K562 (cell line): ENCODE measurements at regions not wholly inside any gene's neighbourhood (a gene's known extent, or its start where the extent isn't known, plus 50 kb on each side); places are given as distances from the start of the nearest gene placed in this dataset.

Experiments
- ATAC-seq: fragments of 200-7000 bp; cut with Tn5 transposase; 3 replicates; pipeline ENCODE4 v1.9.1; 2020; ENCODE audit warnings: moderate library complexity
- BruUV-seq: library from RNA; stranded (reverse); fragments of 400-500 nt; replicated peaks from 2 replicates; lab custom pipeline; 2021; lab: Mats Ljungman, UMichigan
- CTCF ChIA-PET: fragments of 300-600 bp; formaldehyde crosslinking; extraction: SDS; loops from one replicate; lab custom pipeline; 2021; ENCODE audit warnings: low intra/inter-chr PET ratio; lab: Yijun Ruan, JAX
- POLR2A ChIA-PET: fragments of 300-600, 350-650 bp; sonication (Branson Sonifier 250); formaldehyde crosslinking; extraction: SDS; loops from one replicate; lab custom pipeline; 2021; ENCODE audit warnings: antibody characterized with exemption, inconsistent platforms; lab: Yijun Ruan, JAX
- DNase-seq, 4 experiments: peaks; one replicate each; pipeline versions ENCODE4 v3.0.0 to v3.0.0-alpha.2; 2011 to 2018; ENCODE audit warnings: low spot score in 3 of 4, mixed read lengths in 3 of 4; ENCODE audit errors: extremely low read depth in 1 of 4
- FAIRE-seq: peaks from 2 replicates; lab custom pipeline; 2011; peaks lifted over from hg19 to GRCh38; lab: Jason Lieb, UNC
- H2AFZ ChIP-seq: 2 replicates; pipeline ENCODE4 v1.6.0; 2011; ENCODE audit warnings: low read depth, low read length, control low read depth, inconsistent platforms
- H3K27ac ChIP-seq: fragments of 200-600 bp; 3 replicates; pipeline ENCODE4 v1.8.0; 2011; ENCODE audit warnings: low read depth, mild to moderate bottlenecking, control low read depth, inconsistent platforms, low read length, moderate library complexity, mixed read lengths; ENCODE audit errors: extremely low read depth
- H3K27me3 ChIP-seq, 2 experiments: fragments of 300-600 bp in 1 of 2; 2 replicates in 1 of 2; 3 replicates in 1 of 2; pipeline versions ENCODE4 v1.6.0 to v1.8.0; 2011; ENCODE audit warnings: inconsistent platforms in 2 of 2, low read length in 2 of 2, mild to moderate bottlenecking in 1 of 2, mixed read lengths in 1 of 2, moderate library complexity in 1 of 2; ENCODE audit not compliant: control insufficient read depth in 2 of 2, insufficient read depth in 2 of 2
- H3K36me3 ChIP-seq: fragments of 300-600 bp; 3 replicates; pipeline ENCODE4 v1.8.0; 2011; ENCODE audit warnings: mild to moderate bottlenecking, low read length, inconsistent platforms; ENCODE audit not compliant: control insufficient read depth, insufficient read depth
- H3K4me1 ChIP-seq, 2 experiments: fragments of 200-600 bp in 1 of 2; replicated peaks in 1 of 2; 2 replicates in 1 of 2; 3 replicates in 1 of 2; pipeline versions ENCODE4 v1.5.1 to v1.8.0; 2011; ENCODE audit warnings: inconsistent platforms in 2 of 2, low read length in 2 of 2, mild to moderate bottlenecking in 1 of 2, mixed read lengths in 1 of 2, moderate library complexity in 1 of 2; ENCODE audit not compliant: control insufficient read depth in 2 of 2, insufficient read depth in 2 of 2
- H3K4me2 ChIP-seq: 2 replicates; pipeline ENCODE4 v1.6.1; 2011; ENCODE audit warnings: low read length, control low read depth, inconsistent platforms, mixed read lengths; ENCODE audit not compliant: insufficient read depth
- H3K4me3 ChIP-seq: fragments of 200-600 bp; sonication (generic), shearing (Covaris generic); 2 replicates; pipeline ENCODE4 v1.5.1; 2016; ENCODE audit warnings: control low read depth, inconsistent platforms
- H3K79me2 ChIP-seq: fragments of 200-600 bp; 3 replicates; pipeline ENCODE4 v1.8.0; 2011; ENCODE audit warnings: low read length, inconsistent platforms; ENCODE audit not compliant: control insufficient read depth, insufficient read depth
- H3K9ac ChIP-seq, 2 experiments: 2 replicates each; pipeline versions ENCODE4 v1.6.0 to v1.6.1; 2011; ENCODE audit warnings: low read depth in 2 of 2, low read length in 2 of 2, control low read depth in 1 of 2, inconsistent platforms in 1 of 2, mild to moderate bottlenecking in 1 of 2, mixed read lengths in 1 of 2; ENCODE audit not compliant: insufficient read depth in 1 of 2
- H3K9me1 ChIP-seq: one replicate; pipeline ENCODE4 v1.6.0; 2011; ENCODE audit warnings: inconsistent platforms, mild to moderate bottlenecking, low read length, moderate library complexity; ENCODE audit not compliant: control insufficient read depth, insufficient read depth
- H3K9me3 ChIP-seq: replicated peaks from 2 replicates; pipeline ENCODE4 v1.5.1; 2011; ENCODE audit warnings: low read depth, low read length, inconsistent platforms; ENCODE audit not compliant: control insufficient read depth, insufficient read depth
- H4K20me1 ChIP-seq: replicated peaks from 2 replicates; pipeline ENCODE4 v1.6.1; 2011; ENCODE audit warnings: low read length, inconsistent platforms, mixed read lengths; ENCODE audit not compliant: control insufficient read depth, insufficient read depth
- FOXJ3 ChIP-seq: sonication (generic); formaldehyde crosslinking; IDR thresholded peaks from 2 replicates; pipeline ENCODE4 v1.4.0; 2020; ENCODE audit warnings: mild to moderate bottlenecking, missing genetic modification reagents
- ILF3 ChIP-seq: fragments of 450-650 bp; IDR thresholded peaks from 2 replicates; pipeline ENCODE4 v1.6.1; 2018; ENCODE audit warnings: antibody characterized with exemption, mild to moderate bottlenecking, moderate library complexity, borderline replicate concordance
- NELFE ChIP-seq: IDR thresholded peaks from 2 replicates; pipeline ENCODE4 v1.6.1; 2011; ENCODE audit warnings: mild to moderate bottlenecking; ENCODE audit not compliant: insufficient read depth, insufficient read length
- STAT5A ChIP-seq: IDR thresholded peaks from 2 replicates; pipeline ENCODE4 v1.6.1; 2012; ENCODE audit warnings: low read length, inconsistent platforms, borderline replicate concordance
- ZBED1 ChIP-seq: IDR thresholded peaks from 2 replicates; pipeline ENCODE4 v1.6.1; 2014
- in situ Hi-C: fragments of 300-500 bp; cut with MboI; formaldehyde crosslinking; loops from 4 replicates; pipeline ENCODE4 v1.15.0; 2018; ENCODE audit warnings: inconsistent platforms, mixed read lengths
- intact Hi-C: fragments of 100-400 bp; cut with micrococcal nuclease; formaldehyde crosslinking; loops from 2 replicates; pipeline ENCODE4 v1.14.2; 2022
- TF ChIP-seq, protein P1 (sequence below): fragments of 200-600 bp; sonication (generic); IDR thresholded peaks from one replicate; pipeline ENCODE4 v1.6.1; 2012; ENCODE audit warnings: mild to moderate bottlenecking, low read depth, low read length, inconsistent platforms
- TF ChIP-seq, protein P2 (sequence below), 3 experiments: fragments of 200-800 bp in 1 of 3; sonication (Bioruptor generic) in 1 of 3; sonication (generic) in 1 of 3; formaldehyde crosslinking in 1 of 3; IDR thresholded peaks; 2 replicates each; pipeline versions ENCODE4 v1.6.1 to v1.8.0; 2016 to 2022; ENCODE audit warnings: mild to moderate bottlenecking in 2 of 3, missing compliant biosample characterization in 2 of 3, missing genetic modification characterization in 2 of 3, missing genetic modification reagents in 1 of 3

DNA sequence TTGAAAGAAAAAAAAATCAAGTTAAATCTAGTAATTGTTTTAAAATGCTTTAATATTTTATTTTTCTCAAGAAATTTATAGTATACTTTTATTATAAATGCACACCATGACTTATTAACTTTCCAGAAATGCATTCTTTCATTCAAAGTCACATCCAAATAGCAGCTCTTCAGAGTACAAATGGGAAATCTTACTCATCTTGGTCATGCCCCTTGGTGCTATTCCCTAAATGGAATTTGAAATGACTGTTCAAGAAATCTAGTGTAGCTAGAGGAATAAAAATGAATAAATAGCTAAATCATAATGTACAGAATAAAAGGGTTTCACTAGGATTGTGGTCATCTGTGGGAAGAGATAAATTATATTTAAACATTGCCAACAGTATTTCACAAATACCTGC is 1139.7 kb downstream of the PCDH18 start:
- FAIRE-seq = no peak
- POLR2A ChIA-PET = no interaction called here
- Histone ChIP-seq H3K9me1 (no peaks in the 10 kb centered on the region), H3K9me3 (no peaks in the 10 kb centered on the region), H3K36me3 (no peaks in the 10 kb centered on the region), H3K79me2 (no peaks in the 10 kb centered on the region), H4K20me1 (no peaks in the 10 kb centered on the region), H3K27me3 (no peaks in the 10 kb centered on the region), H3K4me3 (no peak overlapping the region), H3K9ac (no peak overlapping the region), H3K4me2 (no peak overlapping the region), H3K27ac (no peak overlapping the region), H2AFZ (no peak overlapping the region), H3K4me1 (no peaks in the 10 kb centered on the region)
- intact Hi-C loops = no loop called here
- DNase-seq = no peak
- CTCF ChIA-PET = no interaction called here
- in situ Hi-C loops = no loop called here
- no TSS peak for BruUV-seq
- no peak for ATAC-seq
- no peak for TF ChIP-seq STAT5A
- no peak for TF ChIP-seq ZBED1
- TF ChIP-seq FOXJ3 (CRISPR knock-in tag) = no peak
- TF ChIP-seq, protein P1, sequence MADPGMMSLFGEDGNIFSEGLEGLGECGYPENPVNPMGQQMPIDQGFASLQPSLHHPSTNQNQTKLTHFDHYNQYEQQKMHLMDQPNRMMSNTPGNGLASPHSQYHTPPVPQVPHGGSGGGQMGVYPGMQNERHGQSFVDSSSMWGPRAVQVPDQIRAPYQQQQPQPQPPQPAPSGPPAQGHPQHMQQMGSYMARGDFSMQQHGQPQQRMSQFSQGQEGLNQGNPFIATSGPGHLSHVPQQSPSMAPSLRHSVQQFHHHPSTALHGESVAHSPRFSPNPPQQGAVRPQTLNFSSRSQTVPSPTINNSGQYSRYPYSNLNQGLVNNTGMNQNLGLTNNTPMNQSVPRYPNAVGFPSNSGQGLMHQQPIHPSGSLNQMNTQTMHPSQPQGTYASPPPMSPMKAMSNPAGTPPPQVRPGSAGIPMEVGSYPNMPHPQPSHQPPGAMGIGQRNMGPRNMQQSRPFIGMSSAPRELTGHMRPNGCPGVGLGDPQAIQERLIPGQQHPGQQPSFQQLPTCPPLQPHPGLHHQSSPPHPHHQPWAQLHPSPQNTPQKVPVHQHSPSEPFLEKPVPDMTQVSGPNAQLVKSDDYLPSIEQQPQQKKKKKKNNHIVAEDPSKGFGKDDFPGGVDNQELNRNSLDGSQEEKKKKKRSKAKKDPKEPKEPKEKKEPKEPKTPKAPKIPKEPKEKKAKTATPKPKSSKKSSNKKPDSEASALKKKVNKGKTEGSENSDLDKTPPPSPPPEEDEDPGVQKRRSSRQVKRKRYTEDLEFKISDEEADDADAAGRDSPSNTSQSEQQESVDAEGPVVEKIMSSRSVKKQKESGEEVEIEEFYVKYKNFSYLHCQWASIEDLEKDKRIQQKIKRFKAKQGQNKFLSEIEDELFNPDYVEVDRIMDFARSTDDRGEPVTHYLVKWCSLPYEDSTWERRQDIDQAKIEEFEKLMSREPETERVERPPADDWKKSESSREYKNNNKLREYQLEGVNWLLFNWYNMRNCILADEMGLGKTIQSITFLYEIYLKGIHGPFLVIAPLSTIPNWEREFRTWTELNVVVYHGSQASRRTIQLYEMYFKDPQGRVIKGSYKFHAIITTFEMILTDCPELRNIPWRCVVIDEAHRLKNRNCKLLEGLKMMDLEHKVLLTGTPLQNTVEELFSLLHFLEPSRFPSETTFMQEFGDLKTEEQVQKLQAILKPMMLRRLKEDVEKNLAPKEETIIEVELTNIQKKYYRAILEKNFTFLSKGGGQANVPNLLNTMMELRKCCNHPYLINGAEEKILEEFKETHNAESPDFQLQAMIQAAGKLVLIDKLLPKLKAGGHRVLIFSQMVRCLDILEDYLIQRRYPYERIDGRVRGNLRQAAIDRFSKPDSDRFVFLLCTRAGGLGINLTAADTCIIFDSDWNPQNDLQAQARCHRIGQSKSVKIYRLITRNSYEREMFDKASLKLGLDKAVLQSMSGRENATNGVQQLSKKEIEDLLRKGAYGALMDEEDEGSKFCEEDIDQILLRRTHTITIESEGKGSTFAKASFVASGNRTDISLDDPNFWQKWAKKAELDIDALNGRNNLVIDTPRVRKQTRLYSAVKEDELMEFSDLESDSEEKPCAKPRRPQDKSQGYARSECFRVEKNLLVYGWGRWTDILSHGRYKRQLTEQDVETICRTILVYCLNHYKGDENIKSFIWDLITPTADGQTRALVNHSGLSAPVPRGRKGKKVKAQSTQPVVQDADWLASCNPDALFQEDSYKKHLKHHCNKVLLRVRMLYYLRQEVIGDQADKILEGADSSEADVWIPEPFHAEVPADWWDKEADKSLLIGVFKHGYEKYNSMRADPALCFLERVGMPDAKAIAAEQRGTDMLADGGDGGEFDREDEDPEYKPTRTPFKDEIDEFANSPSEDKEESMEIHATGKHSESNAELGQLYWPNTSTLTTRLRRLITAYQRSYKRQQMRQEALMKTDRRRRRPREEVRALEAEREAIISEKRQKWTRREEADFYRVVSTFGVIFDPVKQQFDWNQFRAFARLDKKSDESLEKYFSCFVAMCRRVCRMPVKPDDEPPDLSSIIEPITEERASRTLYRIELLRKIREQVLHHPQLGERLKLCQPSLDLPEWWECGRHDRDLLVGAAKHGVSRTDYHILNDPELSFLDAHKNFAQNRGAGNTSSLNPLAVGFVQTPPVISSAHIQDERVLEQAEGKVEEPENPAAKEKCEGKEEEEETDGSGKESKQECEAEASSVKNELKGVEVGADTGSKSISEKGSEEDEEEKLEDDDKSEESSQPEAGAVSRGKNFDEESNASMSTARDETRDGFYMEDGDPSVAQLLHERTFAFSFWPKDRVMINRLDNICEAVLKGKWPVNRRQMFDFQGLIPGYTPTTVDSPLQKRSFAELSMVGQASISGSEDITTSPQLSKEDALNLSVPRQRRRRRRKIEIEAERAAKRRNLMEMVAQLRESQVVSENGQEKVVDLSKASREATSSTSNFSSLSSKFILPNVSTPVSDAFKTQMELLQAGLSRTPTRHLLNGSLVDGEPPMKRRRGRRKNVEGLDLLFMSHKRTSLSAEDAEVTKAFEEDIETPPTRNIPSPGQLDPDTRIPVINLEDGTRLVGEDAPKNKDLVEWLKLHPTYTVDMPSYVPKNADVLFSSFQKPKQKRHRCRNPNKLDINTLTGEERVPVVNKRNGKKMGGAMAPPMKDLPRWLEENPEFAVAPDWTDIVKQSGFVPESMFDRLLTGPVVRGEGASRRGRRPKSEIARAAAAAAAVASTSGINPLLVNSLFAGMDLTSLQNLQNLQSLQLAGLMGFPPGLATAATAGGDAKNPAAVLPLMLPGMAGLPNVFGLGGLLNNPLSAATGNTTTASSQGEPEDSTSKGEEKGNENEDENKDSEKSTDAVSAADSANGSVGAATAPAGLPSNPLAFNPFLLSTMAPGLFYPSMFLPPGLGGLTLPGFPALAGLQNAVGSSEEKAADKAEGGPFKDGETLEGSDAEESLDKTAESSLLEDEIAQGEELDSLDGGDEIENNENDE = no peak
- no peak for TF ChIP-seq NELFE
- TF ChIP-seq, protein P2, sequence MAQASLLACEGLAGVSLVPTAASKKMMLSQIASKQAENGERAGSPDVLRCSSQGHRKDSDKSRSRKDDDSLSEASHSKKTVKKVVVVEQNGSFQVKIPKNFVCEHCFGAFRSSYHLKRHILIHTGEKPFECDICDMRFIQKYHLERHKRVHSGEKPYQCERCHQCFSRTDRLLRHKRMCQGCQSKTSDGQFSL (CRISPR knock-in tag; IDR thresholded peaks at IDR 0.05) = no peak
- TF ChIP-seq, protein P2 (tag; IDR thresholded peaks at IDR 0.05) = no peak
- no peak for TF ChIP-seq ILF3
